GM21529 (cell line): ENCODE measurements at regions not wholly inside any gene's neighbourhood (a gene's known extent, or its start where the extent isn't known, plus 50 kb on each side); places are given as distances from the start of the nearest gene placed in this dataset.
"Not testable (repeated sequence)": the region's sequence is repeated elsewhere in the genome, so short reads cannot be mapped to it uniquely, and the experiment has no call there.

ENCODE experiments used
- ATAC-seq: cut with Tn5 transposase; IDR thresholded peaks from one replicate; pipeline ENCODE4 v1.9.1; 2021; ENCODE audit not compliant: unreplicated experiment

DNA sequence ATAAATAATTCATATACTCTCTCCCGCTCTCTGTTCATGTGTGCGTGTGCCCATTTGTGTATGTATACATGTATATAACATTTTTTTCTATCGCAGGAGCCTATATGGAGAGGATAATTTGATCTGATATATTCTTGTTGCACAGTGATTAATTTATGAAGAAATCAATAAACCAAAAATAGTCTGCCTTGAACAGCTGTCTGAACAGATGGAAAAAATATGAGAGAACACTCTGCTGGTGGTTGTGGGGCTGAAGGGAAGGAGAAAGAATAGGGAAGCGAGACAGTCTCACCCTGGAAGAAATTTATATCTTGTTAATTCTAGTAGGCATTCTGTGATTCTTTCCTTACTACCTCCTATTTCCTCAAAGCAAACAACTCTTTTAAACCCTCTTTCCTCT lies 96.6 kb upstream of the B3GAT2 start:
- no peak for ATAC-seq

DNA sequence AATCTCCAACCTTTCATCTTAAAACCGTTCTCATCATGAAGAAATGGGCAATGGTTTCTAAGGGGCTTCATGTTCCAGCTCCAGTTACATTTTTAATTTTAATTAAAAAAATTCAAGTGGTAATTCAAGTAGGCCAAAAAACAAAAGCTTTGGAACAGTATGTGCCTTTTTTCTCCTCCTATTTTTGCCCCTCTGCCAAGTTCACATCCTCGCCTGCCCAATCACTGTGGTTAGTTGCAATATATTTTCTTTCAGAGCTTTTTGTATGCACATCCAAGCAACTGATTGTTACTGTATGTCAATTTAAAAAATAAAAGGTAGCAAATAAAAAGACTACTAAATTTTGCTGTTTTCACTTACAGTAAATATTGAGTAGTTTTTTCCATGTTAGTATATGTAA lies 99.8 kb upstream of the B3GAT2 start:
- no peak for ATAC-seq

DNA sequence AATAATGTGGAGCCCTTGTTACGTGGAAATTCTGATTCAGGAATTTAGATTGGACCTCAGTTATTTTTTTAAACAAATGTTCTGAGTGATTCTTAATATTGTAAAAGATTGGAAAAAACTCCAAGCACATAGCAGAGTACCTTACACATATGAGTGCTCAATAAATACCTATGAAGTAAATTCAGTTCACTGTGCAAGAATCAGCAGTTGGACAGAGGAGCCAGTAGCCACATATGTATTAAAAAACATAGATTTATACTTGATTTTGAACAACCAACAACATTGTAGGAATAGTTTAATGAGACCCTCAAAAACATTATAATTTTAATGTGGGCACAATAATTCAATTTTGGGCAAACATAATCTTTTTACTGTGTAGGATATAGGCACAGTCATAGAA lies 109.3 kb upstream of the B3GAT2 start:
- no peak for ATAC-seq

DNA sequence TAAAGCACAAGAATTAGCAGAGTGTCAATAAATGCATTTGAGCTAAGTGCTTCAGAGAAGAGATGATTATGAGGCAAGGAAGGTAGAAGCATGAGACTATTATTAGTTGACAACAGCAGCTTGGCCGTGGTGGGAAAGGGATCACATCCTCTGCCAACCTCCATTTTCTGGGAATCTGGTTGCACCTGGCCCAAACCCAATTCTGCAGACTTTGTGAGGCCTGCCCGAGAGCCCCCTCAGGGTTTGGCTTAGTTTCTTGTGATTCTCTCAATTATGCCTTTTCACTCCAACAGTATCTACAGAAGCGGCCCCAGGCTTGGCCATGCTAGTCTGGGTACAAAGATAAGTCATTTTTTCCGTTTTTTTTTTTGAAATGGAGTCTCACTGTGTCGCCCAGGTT lies 111.0 kb upstream of the B3GAT2 start:
- ATAC-seq: no peak

DNA sequence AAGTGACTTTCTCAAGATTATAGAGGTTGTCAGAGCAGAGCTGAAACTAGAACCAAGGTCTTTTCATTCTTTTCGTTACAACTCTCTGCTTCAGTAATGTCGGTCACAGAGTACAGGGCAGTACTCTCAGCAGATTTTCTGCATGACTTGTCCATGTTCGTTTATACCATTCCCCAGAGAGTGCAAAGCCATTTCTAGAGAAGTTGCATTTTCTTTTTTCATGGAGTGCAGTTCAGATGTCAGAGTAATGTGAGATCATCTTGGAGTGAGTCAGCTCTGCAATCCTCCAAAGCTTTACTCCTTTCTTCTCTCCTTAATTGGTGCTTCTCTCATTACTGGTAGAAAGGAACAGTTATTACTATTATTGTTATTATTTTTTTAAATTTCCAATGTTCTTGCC lies 115.6 kb upstream of the B3GAT2 start:
- ATAC-seq: no peak

DNA sequence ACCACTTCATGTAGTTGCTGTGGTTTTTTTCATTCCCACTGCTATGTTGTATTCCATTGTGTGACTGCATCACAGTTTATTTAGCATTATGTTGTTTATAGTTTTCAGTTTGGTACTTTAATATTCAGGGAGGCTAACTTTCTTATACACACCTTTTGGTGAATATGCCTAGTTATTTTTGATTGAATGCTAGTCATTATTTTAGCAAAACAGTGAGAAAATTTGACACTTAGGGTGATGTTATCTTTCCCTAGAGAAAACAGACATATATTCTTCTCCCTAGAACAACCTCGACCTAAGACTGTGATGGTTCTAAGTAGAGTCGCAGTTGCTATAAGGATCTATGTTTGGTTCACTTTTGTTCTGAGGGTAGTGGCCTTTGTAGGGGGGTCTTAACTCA lies 120.8 kb upstream of the B3GAT2 start:
- ATAC-seq: no peak

DNA sequence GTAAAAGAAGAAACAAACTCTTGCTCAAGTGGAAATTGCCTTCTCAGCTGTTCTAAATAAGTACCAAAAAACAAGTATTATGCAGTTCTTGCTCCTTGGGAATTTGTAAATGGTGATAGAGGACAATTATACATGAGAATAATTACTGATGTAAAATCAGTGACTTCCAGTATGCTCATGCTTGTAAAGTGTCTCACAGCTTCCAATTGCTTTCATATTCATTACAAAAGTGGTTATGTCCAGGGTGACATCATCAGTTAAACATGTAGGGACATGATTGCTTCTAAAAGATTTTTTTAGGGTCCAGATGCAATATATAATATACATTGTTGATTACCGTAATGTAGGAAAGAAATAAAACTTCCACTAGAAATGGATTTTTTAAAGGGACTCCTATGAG lies 122.8 kb upstream of the B3GAT2 start:
- no peak for ATAC-seq

DNA sequence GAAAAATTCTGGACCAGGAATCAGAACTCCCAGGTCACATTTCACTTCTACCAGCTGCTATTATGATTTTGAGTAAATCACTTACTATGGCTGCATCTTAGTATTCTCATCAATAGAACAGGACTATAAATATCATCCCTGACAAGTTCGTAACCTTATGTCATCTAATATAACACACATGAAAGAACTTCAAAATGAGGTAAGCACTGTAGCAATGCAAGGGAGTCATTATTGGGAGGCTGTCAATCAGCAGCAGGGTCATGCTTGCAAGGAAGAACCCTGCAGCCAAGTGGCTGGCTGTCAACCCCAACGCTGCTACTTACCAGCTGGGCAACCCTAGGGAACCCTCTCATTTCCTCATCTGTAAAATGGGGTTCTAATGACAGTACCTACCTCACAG lies 123.3 kb upstream of the B3GAT2 start:
- ATAC-seq: no peak

DNA sequence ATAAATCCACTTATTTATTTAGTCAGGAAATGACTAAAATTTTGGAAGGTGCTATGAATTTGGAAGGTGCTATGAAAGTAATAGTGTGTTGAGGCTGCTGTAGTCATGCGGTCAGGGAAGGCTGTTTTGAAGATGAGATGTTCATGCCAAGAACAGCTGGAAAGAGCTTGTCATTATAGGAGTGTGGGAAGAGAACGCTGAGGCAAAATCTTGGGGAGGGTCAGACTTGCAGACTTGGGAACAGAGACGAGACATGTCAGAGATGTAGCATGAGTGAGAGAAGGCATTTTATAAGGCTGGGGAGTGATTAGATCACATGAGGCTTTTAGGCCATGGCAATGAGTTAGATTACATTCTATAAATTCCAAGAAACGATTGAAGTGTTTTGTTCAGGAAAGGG lies 124.0 kb upstream of the B3GAT2 start:
- ATAC-seq: no peak

DNA sequence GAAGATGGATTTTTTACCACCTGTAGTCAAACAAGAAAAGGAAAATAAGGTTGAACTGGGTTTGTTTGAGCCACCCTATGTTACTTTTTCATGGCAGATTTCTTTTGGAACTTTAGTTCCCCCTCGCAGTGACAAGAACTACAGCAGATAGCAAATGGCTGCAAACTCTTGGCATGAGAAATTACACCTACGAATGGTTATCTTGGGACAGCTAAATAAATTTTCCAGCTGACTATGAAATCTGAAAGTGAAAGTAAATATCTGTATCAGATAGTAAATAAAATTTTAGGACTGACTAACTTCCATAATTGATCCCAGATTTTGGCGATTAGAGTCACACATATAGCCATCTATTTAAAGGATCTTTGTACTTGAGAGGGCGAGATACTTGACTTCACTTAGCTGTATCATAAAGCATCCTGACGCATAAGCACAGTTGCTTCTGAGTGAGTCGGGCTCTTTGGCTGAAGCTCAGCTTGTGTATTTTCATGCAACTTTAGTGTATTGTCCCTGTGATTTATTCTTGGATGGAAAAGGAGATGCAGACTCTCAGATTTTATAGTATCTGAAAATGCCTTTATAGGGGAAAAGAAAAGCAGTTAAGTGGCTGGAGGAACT lies 125.3 kb upstream of the B3GAT2 start:
- no peak for ATAC-seq

DNA sequence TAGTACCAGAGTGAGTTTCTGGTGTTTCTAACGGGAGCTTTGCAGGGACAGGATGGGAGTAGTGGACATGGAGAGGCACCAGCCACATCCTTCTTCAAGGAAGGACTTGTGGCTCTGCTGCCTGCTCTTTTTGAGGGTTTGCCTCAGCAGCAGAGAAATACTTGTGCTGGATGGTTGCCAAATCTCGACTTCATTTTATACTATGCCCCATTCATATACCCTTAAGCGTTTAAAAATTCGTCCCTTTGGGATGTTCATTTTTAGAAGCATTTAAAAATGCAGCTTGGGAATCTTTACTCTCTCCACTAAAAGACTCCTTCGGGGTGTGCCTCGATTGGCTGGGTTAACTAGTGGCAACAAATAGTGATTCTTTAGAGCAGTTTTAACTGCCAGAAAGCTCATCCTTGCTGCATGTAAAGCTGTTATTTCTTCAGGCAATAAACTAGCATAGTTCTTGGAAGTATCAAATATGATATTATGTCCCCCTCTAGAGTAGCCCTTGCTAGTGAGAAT lies 126.5 kb upstream of the B3GAT2 start:
- no peak for ATAC-seq

DNA sequence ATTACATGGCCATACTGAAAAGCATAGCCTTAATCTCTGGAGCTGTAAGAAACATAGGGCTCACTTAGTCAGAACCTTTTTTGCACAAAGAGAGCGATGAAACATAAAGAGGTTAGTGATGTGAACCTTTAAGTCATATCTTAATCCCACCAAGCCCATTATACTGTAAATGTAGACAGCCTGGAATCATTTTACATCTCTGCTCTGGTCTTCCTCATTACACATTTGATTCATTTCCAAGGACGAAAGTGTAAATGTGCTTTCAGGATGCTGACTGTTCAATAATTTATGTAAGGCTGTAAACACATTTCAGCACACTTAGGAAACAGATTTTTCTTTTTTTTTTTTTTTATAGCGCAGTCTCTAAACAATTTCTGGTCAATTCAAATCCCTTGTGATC lies 131.3 kb upstream of the B3GAT2 start:
- ATAC-seq: no peak

DNA sequence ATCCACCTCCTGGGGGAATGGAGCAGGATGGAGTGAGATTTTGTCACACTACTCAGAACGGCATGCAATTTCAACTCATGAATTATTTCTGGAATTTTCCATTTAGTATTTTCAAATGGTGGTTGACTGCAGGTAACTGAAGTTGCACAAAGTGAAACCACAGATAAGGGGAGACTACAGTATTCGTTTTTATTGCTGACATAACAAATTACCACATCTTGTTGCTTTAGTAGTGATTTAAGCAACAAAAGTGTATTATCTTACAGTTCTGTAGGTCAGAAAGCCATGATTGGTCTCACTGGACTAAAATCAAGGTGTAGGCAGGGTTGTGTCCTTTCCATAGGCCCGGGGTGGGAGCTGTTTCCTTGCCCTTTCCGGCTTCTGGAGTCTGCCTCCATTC lies 133.4 kb upstream of the B3GAT2 start:
- no peak for ATAC-seq

DNA sequence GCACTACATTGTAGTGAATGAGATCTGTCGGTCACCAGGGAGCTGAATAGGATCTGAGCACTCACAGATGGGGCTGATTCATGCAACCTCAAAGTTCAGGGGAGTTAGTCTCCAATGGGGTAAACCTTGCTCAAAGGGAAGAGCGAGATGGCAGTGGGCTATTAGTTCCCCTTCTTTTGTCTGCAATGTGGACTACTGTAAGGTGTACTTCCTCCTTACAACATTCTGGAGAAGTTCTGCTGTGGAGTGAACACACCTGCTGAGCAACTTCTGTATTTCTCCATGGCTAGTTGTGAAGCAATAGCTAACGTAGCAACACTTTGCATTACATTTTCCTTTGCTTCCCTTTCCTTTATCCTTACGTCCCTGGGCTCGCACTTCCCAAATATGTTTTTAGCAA lies 134.3 kb upstream of the B3GAT2 start:
- no peak for ATAC-seq

DNA sequence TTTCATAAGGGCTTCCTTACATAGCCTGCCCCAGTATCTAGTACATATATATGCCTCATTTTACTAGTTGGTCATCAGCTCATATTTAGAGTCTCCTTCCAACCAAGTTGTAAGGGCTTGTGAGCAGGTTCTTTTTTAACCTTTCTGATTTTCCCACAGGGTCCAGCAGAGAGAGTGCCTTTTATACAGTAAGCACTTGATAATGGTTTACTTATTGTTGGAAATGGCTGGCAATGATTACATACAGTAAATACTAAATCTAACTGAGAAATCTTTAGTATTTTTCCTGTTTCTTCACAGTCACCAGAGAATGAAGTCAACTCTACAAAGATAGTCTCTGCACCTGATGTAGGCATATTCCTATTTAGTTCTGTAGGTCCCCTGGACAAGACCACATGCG lies 135.1 kb upstream of the B3GAT2 start:
- ATAC-seq: no peak

DNA sequence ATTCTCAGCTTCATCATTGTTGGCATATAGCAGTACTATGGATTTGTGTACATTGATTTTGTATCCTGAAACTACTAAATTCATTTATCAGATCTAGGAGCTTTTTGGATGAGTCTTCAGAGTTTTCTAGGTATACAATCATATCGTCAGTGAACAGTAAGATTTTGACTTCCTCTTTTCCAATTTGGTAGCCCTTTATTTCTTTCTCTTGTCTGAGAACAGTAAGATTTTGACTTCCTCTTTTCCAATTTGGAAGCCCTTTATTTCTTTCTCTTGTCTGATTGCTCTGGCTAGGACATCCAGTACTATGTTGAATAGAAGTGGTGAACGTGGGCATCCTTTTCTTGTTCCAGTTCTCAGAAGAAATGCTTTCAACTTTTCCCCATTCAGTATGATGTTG lies 140.4 kb upstream of the B3GAT2 start:
- ATAC-seq: not testable (repeated sequence)

DNA sequence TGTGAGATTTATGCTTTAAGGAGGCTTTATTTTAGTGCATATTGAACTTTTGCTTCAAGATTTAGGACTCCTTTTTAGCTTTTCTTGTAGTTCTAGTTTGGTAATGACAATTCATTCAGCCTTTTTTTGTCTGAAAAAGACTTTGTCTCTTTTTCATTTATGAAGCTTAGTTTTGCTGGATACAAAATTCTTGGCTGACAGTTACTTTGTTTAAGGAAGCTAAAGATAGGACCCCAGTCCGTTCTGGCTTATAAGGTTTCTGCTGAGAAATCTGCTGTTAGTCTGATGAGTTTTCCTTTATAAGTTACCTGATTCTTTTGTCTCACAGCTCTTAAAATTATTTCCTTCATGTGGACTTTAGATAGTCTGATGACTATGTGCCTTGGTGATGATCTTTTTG lies 142.8 kb upstream of the B3GAT2 start:
- ATAC-seq: no peak

DNA sequence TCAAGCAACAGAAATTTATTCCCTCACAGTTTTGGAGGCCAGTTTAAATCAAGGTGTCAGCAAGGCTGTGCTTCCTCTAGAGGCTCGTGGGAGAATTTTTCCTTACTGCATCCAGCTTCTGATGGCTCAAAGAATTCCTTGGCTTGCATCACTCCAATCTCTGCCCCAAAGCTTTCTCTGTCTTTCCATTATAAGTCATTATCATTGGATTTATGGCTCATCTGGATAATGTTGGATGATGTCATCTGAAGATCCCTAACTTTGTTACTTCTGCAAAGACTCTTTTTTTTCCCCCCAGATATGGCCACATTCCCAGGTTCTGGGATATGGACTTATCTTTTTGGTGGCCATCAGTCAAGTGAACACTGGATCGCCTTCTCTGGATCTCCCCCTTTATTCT lies 146.3 kb upstream of the B3GAT2 start:
- ATAC-seq: no peak

DNA sequence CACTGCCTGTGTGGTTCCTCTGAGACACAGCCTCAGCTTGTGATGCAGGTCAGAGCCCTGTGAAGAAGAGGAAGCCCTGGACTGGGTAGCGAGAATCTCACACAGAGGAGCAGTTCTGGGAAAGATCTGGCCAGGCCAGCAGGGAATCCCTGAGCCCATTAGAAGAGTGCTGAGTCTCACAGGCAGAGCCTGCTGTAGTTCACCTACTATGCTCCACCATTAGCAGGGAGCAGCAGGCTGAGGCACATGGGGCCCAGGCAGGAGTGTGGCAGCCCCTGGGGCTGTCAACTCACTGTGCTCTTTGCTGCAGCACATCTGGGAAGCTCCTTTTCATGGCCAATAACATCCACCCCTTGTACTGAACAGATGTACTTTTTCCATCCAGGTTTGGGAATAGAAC lies 146.8 kb upstream of the B3GAT2 start:
- no peak for ATAC-seq

DNA sequence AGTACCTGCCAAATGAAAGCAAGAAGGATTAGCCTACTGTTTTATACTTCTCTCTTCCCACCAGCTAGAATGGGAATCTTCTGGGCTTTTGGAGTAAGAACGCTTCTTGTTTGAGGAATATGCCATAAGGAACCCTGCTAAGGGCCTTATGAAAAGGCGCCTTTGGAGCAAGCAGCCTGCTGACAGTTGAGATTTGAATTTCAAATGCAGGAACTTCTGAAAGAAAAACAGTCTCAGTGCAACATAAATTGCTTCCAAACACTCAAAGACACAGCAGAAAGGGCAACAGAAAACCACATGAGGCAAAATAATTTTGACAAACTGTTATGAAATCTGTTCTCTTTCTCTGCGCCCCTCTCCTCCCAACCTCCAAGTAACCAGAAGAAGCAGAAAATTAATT lies 149.4 kb upstream of the B3GAT2 start:
- no peak for ATAC-seq

DNA sequence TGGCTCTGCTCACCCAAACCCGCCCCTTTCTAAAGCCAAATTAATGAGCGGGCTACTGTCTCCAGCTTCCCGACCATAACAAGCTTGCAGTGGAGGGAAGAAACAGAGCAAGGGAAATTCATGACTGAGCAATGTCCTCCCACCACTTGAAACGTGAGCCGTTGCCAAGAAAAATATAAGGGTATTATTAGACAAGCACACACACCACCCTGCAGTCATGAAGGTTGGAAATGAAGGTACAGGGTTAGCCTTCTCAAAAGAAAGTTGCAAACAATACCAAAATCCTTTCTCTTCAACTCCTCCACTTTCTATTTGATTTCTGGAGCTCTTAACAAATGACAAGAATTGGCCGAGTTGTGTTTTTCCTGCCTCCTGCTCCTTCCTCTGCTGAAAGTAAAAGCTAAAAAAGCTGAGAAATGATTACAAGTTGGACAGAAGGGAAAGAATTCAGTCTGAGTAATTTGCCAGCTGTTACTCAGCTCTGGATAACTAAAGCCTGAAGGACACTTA lies 151.1 kb upstream of the B3GAT2 start:
- no peak for ATAC-seq

DNA sequence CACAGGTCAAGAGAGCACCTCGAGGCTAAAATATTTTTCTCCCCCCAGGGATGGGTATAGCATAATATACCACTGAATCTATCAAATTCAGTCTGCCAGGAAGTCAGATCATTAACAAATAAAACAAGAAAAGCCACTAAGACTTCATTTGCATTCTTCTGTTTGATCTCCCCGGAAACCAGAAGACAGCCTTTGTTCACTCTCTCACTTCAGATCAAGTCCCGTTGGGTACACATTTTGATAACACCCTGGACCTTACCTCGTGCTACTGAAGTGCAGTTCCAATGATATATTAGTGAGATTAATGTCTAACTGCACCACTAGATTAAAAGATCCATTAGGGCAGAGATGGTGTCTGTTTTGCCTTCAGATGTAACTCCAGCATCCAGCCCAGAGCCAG lies 157.7 kb upstream of the B3GAT2 start:
- no peak for ATAC-seq

DNA sequence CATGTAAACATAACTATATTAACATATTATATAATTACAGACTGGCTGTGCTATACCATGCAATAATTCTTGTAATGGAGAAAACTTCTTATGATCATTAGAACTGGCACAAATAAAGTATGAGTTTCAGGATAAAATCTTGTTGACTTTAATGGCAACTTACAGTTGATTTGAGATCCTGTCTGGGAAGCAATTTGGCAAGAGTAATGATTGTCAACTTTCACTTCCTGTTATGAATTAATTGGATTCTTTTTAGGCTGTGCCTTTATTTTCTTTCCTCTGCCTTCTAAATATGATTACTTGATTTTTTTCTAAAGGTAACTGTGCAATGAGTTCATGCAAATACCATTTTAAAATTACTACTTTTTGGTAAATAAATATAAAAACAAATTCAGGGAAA lies 158.1 kb upstream of the B3GAT2 start:
- no peak for ATAC-seq
